Endothelial cell of umbilical vein (primary cell): ENCODE measurements at regions not wholly inside any gene's neighbourhood (a gene's known extent, or its start where the extent isn't known, plus 50 kb on each side); places are given as distances from the start of the nearest gene placed in this dataset.

Experiments used
- BruUV-seq: library from RNA; stranded (reverse); fragments of 400-500 nt; replicated peaks from 2 replicates; lab custom pipeline; 2021; lab: Mats Ljungman, UMichigan
- CTCF ChIA-PET: fragments of 300-600, 350-600 bp; sonication (Branson Sonifier 250); formaldehyde crosslinking; loops from one replicate; lab custom pipeline; 2021; ENCODE audit warnings: antibody characterized with exemption, inconsistent platforms; lab: Charles Lee
- POLR2A ChIA-PET: fragments of 300-600, 350-600 bp; sonication (Branson Sonifier 250); formaldehyde crosslinking; loops from one replicate; lab custom pipeline; 2021; ENCODE audit warnings: antibody characterized with exemption, inconsistent platforms; lab: Charles Lee
- DNase-seq: peaks from one replicate; pipeline ENCODE4 v3.0.0-alpha.2; 2011; ENCODE audit warnings: low read depth, low spot score
- FAIRE-seq: peaks from 2 replicates; lab custom pipeline; 2011; peaks lifted over from hg19 to GRCh38; lab: Jason Lieb, UNC
- H2AFZ ChIP-seq: 2 replicates; pipeline ENCODE4 v1.6.0; 2012; ENCODE audit warnings: low read depth, low read length, control low read depth, inconsistent platforms
- H3K27ac ChIP-seq: 2 replicates; pipeline ENCODE4 v1.5.1; 2011; ENCODE audit warnings: low read depth, mild to moderate bottlenecking, control low read depth, low read length, moderate library complexity; ENCODE audit not compliant: insufficient read depth
- H3K27me3 ChIP-seq, 2 experiments: 2 replicates each; pipeline versions ENCODE4 v1.6.0 to v1.6.1; 2011; ENCODE audit warnings: low read length in 2 of 2, mixed read lengths in 1 of 2; ENCODE audit not compliant: control insufficient read depth in 2 of 2, insufficient read depth in 2 of 2
- H3K36me3 ChIP-seq, 2 experiments: 2 replicates in 1 of 2; 3 replicates in 1 of 2; pipeline ENCODE4 v1.5.1; 2011; ENCODE audit warnings: low read length in 2 of 2, mild to moderate bottlenecking in 1 of 2, moderate library complexity in 1 of 2; ENCODE audit not compliant: control insufficient read depth in 2 of 2, insufficient read depth in 2 of 2; ENCODE audit errors: extremely low read depth in 1 of 2
- H3K4me1 ChIP-seq: 3 replicates; pipeline ENCODE4 v1.5.1; 2011; ENCODE audit warnings: mild to moderate bottlenecking, low read length; ENCODE audit not compliant: control insufficient read depth, insufficient read depth; ENCODE audit errors: extremely low read depth
- H3K4me2 ChIP-seq: 2 replicates; pipeline ENCODE4 v1.6.1; 2011; ENCODE audit warnings: low read length, control low read depth, mixed read lengths; ENCODE audit not compliant: insufficient read depth
- H3K4me3 ChIP-seq, 3 experiments: fragments of 200-600 bp in 1 of 3; sonication (generic), shearing (Covaris generic) in 1 of 3; replicated peaks in 1 of 3; 2 replicates each; pipeline ENCODE4 v1.5.1; 2011 to 2016; ENCODE audit warnings: control low read depth in 3 of 3, low read length in 3 of 3, mild to moderate bottlenecking in 2 of 3, inconsistent platforms in 1 of 3, low read depth in 1 of 3, moderate library complexity in 1 of 3; ENCODE audit not compliant: insufficient read depth in 1 of 3
- H3K79me2 ChIP-seq: 2 replicates; pipeline ENCODE4 v1.6.0; 2012; ENCODE audit warnings: low read length, inconsistent platforms; ENCODE audit not compliant: control insufficient read depth, insufficient read depth
- H3K9ac ChIP-seq: replicated peaks from 2 replicates; pipeline ENCODE3; 2011; ENCODE audit warnings: low read length, control low read depth; ENCODE audit not compliant: insufficient read depth; ENCODE audit errors: extremely low read depth
- H3K9me1 ChIP-seq: replicated peaks from 3 replicates; pipeline ENCODE4 v1.6.0; 2011; ENCODE audit warnings: mild to moderate bottlenecking, low read length; ENCODE audit not compliant: control insufficient read depth, insufficient read depth; ENCODE audit errors: extremely low read depth
- H3K9me3 ChIP-seq: replicated peaks from 2 replicates; pipeline ENCODE4 v1.5.1; 2012; ENCODE audit warnings: low read length, inconsistent platforms; ENCODE audit not compliant: control insufficient read depth, insufficient read depth
- H4K20me1 ChIP-seq: replicated peaks from 2 replicates; pipeline ENCODE3; 2011; ENCODE audit warnings: mild to moderate bottlenecking, low read length; ENCODE audit not compliant: control insufficient read depth, insufficient read depth; ENCODE audit errors: extremely low read depth
- CTCF ChIP-seq, 2 donors: IDR thresholded peaks; 1 replicate in 1 of 2; 2 replicates in 1 of 2; pipeline ENCODE4 v1.5.1; 2011; ENCODE audit warnings: low read length in 2 of 2, mild to moderate bottlenecking in 2 of 2, moderate library complexity in 2 of 2, control low read depth in 1 of 2, inconsistent platforms in 1 of 2, low read depth in 1 of 2; ENCODE audit not compliant: insufficient read depth in 1 of 2; ENCODE audit errors: extremely low read depth in 1 of 2
- EZH2 ChIP-seq: IDR thresholded peaks from 2 replicates; pipeline ENCODE4 v1.6.1; 2012; ENCODE audit warnings: borderline replicate concordance, low read depth, mild to moderate bottlenecking, moderate library complexity, low read length, inconsistent platforms; ENCODE audit not compliant: severe bottlenecking
- FOS ChIP-seq: IDR thresholded peaks from 2 replicates; pipeline ENCODE4 v1.6.1; 2011; ENCODE audit warnings: mild to moderate bottlenecking, low read length, moderate library complexity, borderline replicate concordance; ENCODE audit not compliant: insufficient read depth
- GATA2 ChIP-seq: IDR thresholded peaks from 2 replicates; pipeline ENCODE4 v1.7.0; 2011; ENCODE audit warnings: low read depth, mild to moderate bottlenecking, moderate library complexity, mixed read lengths, low read length; ENCODE audit not compliant: insufficient read length, insufficient read depth
- JUN ChIP-seq: IDR thresholded peaks from 2 replicates; pipeline ENCODE4 v1.6.1; 2011; ENCODE audit warnings: borderline replicate concordance, low read depth; ENCODE audit not compliant: insufficient read length, insufficient read depth
- MAX ChIP-seq: IDR thresholded peaks from 2 replicates; pipeline ENCODE4 v1.6.1; 2011; ENCODE audit not compliant: insufficient read depth, insufficient read length
- MYC ChIP-seq: IDR thresholded peaks from one replicate; pipeline ENCODE4 v1.6.1; 2011; ENCODE audit warnings: mild to moderate bottlenecking, low read depth, low read length
- POLR2A ChIP-seq: IDR thresholded peaks from 2 replicates; pipeline ENCODE4 v1.6.1; 2012; ENCODE audit warnings: low read depth, mild to moderate bottlenecking, control low read depth, low read length
- POLR2AphosphoS5 ChIP-seq: IDR thresholded peaks from 2 replicates; pipeline ENCODE4 v1.6.1; 2012; ENCODE audit warnings: low read depth, mild to moderate bottlenecking, control low read depth, low read length, moderate library complexity; ENCODE audit not compliant: insufficient read depth
- dilution Hi-C: fragments of 300-500 bp; cut with MboI; formaldehyde crosslinking; loops from one replicate; pipeline ENCODE4 v1.15.0; 2019; ENCODE audit warnings: low sequenced_read_pairs; ENCODE audit not compliant: extremely low pct_ligation_motif_present
- intact Hi-C: fragments of 100-400 bp; cut with micrococcal nuclease; formaldehyde crosslinking; loops from one replicate; pipeline ENCODE4 v1.10.0; 2022

GRCh38 chr20:52847731-52848359, 124.3 kb upstream of the TSHZ2 start:
- no peaks in the 10 kb centered on the region for H3K79me2 ChIP-seq
- TF ChIP-seq MAX (no peak), CTCF (IDR thresholded peaks at IDR 0.05; ENCODE audit: extremely low read depth in 1 of 2, insufficient read depth in 1 of 2, low read depth in 1 of 2, low read length in 2 of 2) (no peak), EZH2 (no peak), FOS (no peak), JUN (no peak), POLR2A (no peak), GATA2 (no peak), MYC (no peak), POLR2AphosphoS5 (no peak)
- no TSS peak for BruUV-seq
- no peaks in the 10 kb centered on the region for H4K20me1 ChIP-seq
- POLR2A ChIA-PET = no interaction called here
- FAIRE-seq = no peak
- no peak overlapping the region for H3K4me2 ChIP-seq
- no peaks in the 10 kb centered on the region for H3K9me1 ChIP-seq
- no peaks in the 10 kb centered on the region for H3K36me3 ChIP-seq
- H2AFZ ChIP-seq = no peak overlapping the region
- intact Hi-C loops (no loop called here), dilution Hi-C loops (no loop called here)
- no peaks in the 10 kb centered on the region for H3K27me3 ChIP-seq
- H3K9ac ChIP-seq = no peak overlapping the region
- no peak overlapping the region for H3K4me3 ChIP-seq
- no peaks in the 10 kb centered on the region for H3K9me3 ChIP-seq
- no peaks in the 10 kb centered on the region for H3K4me1 ChIP-seq
- no peak overlapping the region for H3K27ac ChIP-seq
- no peak for DNase-seq
- CTCF ChIA-PET = no interaction called here
